ENCODE measurements at regions not wholly inside any gene's neighbourhood (a gene's known extent, or its start where the extent isn't known, plus 50 kb on each side); places are given as distances from the start of the nearest gene placed in this dataset.

- no TSS peak for BruUV-seq (replicated peaks)
- H3K27ac ChIP-seq (ENCODE audit: insufficient read depth, low read depth, low read length): no peak overlapping the region
- no peaks in the 10 kb centered on the region for H3K27me3 ChIP-seq (ENCODE audit: control insufficient read depth in 2 of 2, insufficient read depth in 2 of 2, low read length in 2 of 2)
- H3K79me2 ChIP-seq (ENCODE audit: control insufficient read depth, insufficient read depth, low read length): no peaks in the 10 kb centered on the region
- H2AFZ ChIP-seq (ENCODE audit: low read depth, low read length): no peak overlapping the region
- FAIRE-seq (no peak), DNase-seq (ENCODE audit: low read depth, low spot score) (no peak)
- no peaks in the 10 kb centered on the region for H3K9me3 ChIP-seq (replicated peaks; ENCODE audit: control insufficient read depth, insufficient read depth, low read length)
- no peaks in the 10 kb centered on the region for H3K36me3 ChIP-seq (ENCODE audit: control insufficient read depth in 2 of 2, extremely low read depth in 1 of 2, insufficient read depth in 2 of 2, low read length in 2 of 2)
- intact Hi-C loops (cut with micrococcal nuclease): no loop called here
- no peak overlapping the region for H3K9ac ChIP-seq (replicated peaks; ENCODE audit: extremely low read depth, insufficient read depth, low read length)
- dilution Hi-C loops (cut with MboI; ENCODE audit: extremely low pct_ligation_motif_present, low sequenced_read_pairs): no loop called here
- no peaks in the 10 kb centered on the region for H3K9me1 ChIP-seq (replicated peaks; ENCODE audit: control insufficient read depth, extremely low read depth, insufficient read depth, low read length)
- H3K4me1 ChIP-seq (ENCODE audit: control insufficient read depth, extremely low read depth, insufficient read depth, low read length): no peaks in the 10 kb centered on the region
- ChIA-PET POLR2A (no interaction called here), CTCF (no interaction called here)
- H3K4me2 ChIP-seq (ENCODE audit: insufficient read depth, low read length): no peak overlapping the region
- no peak for TF ChIP-seq POLR2A (IDR thresholded peaks at IDR 0.05; ENCODE audit: low read depth, low read length)
- TF ChIP-seq GATA2 (IDR thresholded peaks at IDR 0.05; ENCODE audit: insufficient read depth, insufficient read length, low read depth, low read length): no peak
- TF ChIP-seq EZH2 (IDR thresholded peaks at IDR 0.05; ENCODE audit: borderline replicate concordance, low read depth, low read length, severe bottlenecking): no peak
- no peak for TF ChIP-seq MYC (IDR thresholded peaks at IDR 0.05; ENCODE audit: low read depth, low read length)
- no peak for TF ChIP-seq CTCF (IDR thresholded peaks at IDR 0.05; ENCODE audit: extremely low read depth in 1 of 2, insufficient read depth in 1 of 2, low read depth in 1 of 2, low read length in 2 of 2)
- TF ChIP-seq MAX (IDR thresholded peaks at IDR 0.05; ENCODE audit: insufficient read depth, insufficient read length): no peak
- TF ChIP-seq JUN (IDR thresholded peaks at IDR 0.05; ENCODE audit: borderline replicate concordance, insufficient read depth, insufficient read length, low read depth): no peak
- no peak overlapping the region for H3K4me3 ChIP-seq (replicated peaks in 1 of 3; ENCODE audit: insufficient read depth in 1 of 3, low read depth in 1 of 3, low read length in 3 of 3)
- no peaks in the 10 kb centered on the region for H4K20me1 ChIP-seq (replicated peaks; ENCODE audit: control insufficient read depth, extremely low read depth, insufficient read depth, low read length)
Observed at GRCh38 chr4:58368221-58368620, 1258.0 kb upstream of the IGFBP7 start.

Data from endothelial cell of umbilical vein (primary cell).